T-helper 9 cell (primary cell): ENCODE measurements at regions not wholly inside any gene's neighbourhood (a gene's known extent, or its start where the extent isn't known, plus 50 kb on each side); places are given as distances from the start of the nearest gene placed in this dataset.

Source experiments
- DNase-seq: peaks from one replicate; pipeline ENCODE4 v3.0.0-alpha.2; 2020

DNA sequence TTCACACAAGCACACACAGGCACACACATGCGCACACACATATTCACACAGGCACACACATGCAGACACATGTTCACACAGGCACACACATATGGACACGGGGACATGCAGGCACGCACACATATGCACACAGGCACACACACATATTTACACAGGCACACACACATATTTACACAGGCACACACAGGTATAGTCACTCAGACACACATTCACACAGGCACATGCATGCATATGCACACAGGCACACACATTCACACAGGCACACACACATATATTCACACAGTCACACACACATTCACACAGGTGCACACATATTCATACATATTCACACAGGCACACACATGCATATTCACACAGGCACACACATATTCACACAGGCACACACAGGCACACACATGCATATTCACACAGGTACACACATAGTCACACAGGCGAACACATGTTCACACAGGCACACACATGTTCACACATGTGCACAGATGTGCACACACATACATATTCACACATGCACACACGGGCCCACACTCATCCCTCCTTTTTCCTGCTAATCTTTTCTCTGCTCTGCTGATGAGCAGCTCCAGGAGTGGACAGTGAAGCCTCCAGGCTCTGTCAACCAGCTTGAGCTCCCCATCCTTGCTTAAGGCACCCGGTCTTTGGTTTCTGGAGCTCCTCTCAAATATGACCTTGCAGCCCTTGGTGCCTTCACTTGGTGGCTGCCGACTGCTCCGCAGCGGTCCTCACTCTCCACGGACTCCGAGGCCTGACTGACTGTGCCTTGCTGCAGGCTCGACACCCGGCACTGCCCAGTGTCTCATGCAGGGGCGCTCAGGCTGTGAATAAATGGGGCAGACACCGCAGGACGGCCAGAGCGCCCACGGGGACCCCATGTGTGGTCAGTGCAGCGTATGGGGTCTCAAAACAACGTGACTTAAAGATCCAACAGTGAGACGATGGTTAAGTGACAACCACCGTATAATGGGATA lies 581.2 kb upstream of the MGMT start:
- DNase-seq: no peak

DNA sequence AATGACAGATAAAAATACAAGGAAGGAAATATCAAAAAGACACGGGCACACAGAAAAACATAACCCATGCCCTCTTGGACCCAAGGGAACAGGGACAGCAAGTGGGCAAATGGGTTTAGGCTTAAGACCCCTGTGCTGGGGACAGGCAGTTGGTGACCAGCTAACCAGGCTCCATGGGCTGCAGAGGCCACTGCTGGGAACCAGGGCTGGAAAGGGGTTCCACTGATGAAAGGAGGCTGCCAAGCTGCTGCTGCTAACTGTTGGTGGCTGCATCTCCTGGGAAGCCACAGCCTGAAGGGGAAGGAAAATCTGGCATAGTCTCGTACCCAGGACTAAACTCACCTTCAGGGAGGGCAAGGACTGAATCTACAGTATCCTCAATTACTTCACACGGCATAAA lies 579.2 kb upstream of the MGMT start:
- no peak for DNase-seq

DNA sequence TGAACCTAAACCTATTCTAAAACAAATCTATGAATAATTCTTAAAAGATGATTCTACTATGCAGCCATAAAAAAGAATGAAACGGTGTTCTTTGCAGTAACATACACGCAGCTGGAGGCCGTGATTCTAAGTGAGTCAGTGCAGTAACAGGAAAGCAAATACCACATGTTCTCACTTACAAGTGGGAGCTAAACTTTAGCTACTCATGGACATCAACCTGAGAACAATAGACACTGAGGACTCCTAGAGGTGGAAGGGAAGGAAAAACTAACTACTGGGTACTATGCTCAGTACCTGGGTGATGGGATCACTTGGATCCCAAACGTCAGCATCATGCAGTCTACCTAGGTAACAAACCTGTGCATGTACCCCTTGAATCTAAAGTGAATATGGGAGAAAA lies 575.0 kb upstream of the MGMT start:
- no peak for DNase-seq

DNA sequence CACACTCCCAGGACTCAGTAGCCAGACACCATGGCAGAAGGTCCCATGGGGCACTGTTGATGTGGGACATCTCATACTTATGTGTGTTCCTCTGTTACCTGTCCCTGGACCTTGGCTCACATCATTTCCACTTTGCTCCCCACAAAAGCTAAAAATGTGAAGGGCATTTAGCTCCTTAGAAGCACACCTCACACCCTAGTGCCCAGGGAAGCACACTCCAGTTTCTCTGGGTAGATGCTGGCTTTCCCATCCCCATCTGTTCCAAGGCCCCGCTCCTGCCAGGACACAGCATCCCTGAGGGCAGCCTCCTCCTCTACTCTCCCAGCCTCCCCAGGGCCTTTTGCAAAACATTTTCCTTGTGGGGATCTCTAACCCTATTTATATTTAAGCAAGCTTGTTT lies 572.4 kb upstream of the MGMT start:
- DNase-seq: no peak

DNA sequence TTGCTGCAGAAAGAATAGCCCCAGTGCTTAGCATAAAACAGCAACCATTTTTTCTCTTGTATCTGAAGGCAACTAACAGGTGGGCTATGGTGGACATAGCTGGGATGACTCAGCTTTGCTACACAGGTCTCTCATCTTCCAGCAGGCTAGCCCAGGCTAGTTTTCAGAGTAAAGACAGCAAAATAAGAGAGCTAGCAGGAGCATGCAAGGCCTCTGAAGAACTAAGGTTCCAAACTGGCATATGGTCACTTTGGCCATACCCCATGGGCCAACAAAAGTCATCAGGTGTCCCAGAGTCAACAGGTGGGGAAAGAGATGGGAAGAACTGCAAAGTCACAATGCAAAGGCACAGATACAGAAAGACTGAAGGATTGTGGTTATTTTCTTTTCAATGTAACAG lies 571.6 kb upstream of the MGMT start:
- DNase-seq: no peak

DNA sequence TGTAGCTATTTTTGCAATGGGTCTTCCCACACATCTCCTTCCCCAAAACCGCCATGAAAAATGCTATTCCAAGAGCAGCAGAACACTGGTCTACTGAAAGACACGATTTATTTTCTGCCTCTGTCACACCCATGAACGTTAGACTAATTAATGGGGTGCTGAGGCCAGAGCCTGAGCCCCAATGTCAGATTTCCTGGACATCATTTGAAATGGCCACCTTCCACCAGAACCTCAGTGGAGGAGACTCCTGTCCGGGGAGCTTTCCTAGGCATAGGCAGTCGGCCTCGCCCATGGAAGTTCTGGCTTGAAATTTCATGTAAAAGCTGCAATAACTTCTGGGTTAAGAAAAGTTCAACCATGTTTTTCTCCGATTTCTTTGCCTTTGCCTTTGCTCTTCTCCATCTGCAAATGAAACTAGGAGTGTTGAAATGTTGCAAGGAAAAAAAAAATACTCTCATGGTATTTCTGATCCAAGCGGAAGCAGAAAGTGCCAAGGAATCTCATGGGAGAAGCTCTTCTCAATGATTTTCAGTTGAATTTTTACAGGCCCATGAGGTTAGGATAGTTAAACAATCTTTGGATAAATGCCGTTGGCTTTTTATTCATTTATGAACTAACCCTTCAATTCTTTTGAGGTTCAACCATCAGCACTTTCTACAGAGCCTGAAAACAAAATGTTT lies 570.8 kb upstream of the MGMT start:
- no peak for DNase-seq

DNA sequence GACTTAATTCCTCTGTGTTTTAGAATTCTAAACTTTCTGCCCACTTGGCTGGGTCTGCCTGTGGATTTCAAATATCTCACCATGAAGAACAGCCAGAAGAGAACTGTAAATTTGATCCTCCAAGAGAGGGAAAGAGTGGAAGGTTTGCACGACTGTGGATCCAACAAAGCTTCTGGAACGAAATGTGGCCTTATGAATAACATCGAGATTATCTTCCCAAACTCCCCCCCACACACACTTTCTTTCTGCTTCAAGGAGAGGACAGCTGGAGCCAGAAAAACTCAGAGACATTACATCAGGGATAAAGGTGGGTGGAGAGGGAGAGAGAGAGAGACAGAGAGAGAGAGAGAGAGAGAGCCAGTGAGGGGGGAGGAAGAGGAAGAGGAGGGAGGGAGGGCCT lies 570.1 kb upstream of the MGMT start:
- DNase-seq: no peak

DNA sequence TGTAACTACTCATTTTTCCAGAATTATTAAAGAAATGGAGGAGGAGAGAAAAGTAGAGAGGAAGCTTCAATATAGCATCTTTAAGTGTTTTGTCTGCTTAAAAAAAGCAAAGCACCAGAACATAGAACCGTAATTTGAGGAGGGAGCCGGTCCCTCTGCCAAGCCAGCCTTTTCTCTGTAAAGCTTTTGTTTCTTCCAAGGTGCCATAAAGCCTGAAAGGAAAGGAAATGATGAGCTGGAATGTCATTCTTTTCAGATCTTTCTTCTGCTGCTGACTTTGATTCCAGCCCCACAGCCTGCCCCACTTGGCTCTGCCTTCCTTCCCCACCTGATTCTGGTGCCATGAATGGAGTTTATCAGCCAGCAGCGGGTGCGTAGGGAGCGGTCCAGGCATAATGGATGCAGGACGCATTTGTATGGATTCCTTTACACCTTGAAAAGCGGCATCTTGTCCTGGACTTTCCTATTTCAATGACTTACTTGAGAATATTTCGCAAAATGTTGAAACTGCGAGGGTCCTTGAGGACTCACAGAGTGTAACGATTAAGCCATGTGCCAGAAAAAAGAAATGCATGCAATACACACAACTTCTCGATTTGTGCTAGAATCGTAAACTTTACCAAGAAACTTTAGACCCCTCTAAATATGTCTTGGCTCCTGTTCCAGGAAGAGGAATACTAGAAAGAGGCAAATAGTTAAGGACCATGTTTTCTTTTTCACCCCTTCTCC lies 569.5 kb upstream of the MGMT start:
- DNase-seq: no peak

DNA sequence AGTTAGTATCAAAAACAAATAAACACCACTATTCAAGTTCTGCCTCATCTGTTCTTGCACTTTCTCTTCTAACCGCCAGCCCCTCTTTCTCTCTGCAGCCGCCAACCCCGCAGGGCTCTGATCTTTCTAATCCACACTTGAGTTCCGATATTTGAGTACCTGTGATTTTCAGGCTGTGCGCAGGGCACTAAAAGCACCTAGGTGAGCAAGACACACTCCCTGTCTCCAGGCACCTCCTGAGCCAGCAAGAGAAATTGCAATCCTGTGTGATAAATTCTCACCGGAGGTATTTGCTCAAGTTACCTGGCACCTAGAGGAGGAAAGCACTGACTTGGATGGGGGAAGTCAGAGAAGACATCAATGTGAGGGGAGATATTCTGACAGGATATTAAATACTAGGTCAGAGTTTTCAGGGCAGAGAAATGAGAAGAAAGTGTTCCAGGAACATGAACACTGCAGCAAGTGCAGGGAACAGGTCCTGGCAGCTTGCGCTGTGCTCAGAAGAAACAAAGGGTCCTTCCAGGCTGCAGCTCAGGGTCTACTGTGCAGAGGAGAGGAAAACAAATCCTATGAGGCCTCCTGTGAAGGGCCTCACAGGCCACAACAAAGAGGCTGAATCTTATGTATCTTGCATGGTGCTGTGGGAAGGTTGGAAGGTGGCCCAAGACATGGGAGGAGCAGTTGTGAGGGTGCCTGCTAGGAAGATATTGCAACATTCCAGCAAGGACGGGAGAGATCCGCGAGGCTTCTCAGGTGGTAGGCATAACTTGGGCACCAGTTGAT lies 568.7 kb upstream of the MGMT start:
- DNase-seq: no peak

DNA sequence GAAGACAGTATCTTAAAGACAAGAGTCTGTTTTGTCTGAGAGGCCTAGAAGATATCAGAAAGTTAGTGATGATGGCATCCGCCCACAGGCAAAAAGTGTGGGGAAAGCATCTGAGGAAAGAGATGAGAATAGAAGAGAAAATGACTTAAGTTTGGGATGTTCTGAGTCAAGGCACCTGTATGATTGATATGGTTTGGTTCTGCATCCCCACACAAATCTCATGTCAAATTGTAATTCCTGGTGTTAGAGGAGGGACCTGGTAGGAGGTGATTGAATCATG lies 568.2 kb upstream of the MGMT start:
- no peak for DNase-seq

DNA sequence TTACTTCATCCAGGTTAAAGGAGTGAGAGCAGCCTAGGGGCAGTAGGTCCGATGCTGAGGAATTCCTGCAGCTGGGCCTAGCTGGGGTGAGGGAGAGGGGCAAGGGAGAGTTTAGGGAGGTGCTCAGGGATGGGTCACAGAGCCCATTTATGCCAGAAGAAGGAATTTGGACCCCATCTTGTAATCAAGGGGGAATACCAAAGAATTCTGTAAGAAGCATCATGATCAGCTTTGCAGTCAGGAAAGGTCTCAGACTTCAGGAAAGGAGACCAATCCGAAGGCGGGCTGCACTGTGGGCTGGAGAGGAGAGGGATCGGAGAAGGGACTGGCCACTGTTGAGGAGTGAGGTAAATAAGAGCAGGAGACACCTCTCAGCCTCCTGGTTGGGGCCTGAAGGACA lies 566.6 kb upstream of the MGMT start:
- DNase-seq: no peak

DNA sequence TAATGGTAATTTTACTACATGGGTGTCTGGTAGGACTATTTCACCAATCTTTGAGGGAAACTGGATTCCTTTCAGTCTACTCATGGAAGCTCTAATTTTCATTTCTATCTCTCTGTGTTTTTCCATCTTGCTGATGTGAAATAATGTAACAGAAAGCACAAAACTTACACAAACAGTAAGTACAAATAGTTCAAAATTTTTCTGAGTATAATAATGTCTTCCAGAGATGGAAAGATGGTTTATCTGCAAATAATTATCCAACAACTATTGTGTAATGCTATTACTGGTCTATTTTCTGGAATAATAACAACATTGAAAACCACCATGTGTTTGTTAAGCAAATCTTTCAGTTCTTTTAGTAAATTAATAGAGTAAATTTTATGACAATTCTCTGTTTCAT lies 565.8 kb upstream of the MGMT start:
- no peak for DNase-seq

DNA sequence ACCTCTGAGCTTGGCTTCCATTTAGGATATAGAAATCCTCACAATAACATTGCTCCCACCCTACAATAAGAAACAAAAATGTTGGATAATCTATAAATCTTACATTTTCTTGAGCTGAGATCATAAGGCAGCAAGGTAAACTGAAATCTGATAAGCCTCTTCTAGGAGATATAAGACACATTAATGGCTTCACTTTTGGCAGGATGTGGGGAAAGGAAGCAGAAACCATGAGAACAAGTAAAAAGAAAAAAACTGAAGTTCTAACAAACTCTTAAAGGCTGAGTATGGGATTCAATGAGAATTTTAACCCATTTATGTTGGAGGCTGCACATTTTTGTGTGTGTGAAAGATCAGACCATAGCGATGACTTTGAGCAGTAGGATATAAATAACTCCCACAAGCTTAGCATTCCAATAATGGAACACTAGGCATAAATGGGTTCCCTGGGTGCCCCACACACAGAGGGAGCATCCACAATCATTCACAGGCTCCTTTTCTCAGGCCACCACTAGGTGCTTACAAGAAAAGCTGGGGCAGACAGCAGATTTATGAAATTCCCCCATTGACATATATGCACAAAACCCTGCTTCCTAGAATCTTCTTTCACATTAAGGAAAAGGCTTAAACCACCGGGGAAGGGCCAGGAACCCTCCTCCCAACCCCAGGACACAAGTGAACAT lies 564.9 kb upstream of the MGMT start:
- DNase-seq: no peak

DNA sequence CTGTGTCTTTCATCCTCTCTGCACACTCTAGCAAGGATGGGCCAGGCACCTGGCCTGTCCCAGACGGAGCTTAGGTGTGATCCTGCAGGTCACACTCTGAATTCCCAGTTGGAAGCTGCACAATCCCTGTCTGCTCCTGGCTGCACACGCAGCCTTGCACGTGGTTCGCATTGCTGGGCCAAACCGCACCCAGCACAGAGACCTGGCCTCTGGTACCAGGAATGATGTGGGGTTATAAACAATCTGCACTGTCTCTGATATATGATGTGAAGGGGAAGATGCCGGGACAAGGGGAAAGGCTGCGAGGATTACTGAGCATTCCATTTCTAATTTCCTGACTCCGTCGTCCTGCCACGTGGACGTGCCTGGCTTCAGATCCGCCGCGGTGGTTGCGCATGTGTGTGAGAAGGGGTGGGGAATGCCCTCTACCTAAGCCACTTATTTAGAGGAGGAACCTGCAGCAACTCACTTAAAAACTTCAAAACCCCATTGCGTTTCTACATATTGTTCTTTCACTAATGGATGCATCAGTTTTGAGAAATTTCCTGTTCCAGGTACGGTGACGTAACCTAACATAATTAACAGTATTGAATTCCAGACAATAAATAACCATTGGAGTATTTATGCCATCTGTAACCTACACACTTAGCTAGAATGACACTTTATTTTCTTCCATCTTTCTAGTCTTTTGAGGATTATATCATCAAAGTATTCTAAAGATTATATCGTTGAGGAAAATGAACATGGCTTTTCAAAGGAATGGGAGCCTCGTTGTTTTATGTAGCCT lies 559.7 kb upstream of the MGMT start:
- DNase-seq: no peak

DNA sequence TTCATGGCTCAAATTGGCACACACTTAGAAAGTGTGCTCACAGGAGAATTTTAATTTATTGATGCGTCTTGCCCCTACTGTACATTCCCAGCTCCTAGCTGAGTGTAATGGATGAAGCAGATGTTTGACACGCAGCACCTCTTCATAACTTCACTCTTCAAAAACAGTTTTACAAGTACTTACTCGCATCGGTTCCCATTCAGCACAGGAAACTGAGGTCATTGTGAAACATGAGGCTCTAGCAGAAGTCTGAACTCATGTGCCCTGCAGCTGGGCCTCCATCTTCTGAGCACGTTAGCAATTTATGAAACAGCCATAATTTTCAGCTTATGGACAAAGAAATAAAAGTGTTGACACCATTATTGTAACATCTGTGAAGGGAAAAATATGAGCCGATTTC lies 558.9 kb upstream of the MGMT start:
- no peak for DNase-seq

DNA sequence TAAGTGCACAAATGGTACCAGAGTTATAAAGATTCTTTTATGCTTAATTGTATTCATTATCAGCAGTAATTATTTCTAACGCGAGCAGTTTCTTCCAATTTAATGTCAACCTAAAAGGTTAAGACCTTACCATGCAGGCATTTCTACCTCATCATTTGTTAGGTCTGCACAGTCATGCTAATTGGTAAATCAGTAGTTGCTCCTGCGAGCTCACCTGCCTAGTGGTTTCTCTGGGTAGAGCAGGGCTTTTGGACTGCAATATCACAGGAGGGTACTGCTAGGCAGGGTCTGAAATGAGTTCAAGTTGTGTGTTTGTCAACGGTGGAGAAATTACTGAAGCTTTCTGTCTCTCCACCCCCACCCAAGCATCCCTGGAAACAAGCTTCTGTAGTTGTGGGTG lies 558.5 kb upstream of the MGMT start:
- DNase-seq: no peak

DNA sequence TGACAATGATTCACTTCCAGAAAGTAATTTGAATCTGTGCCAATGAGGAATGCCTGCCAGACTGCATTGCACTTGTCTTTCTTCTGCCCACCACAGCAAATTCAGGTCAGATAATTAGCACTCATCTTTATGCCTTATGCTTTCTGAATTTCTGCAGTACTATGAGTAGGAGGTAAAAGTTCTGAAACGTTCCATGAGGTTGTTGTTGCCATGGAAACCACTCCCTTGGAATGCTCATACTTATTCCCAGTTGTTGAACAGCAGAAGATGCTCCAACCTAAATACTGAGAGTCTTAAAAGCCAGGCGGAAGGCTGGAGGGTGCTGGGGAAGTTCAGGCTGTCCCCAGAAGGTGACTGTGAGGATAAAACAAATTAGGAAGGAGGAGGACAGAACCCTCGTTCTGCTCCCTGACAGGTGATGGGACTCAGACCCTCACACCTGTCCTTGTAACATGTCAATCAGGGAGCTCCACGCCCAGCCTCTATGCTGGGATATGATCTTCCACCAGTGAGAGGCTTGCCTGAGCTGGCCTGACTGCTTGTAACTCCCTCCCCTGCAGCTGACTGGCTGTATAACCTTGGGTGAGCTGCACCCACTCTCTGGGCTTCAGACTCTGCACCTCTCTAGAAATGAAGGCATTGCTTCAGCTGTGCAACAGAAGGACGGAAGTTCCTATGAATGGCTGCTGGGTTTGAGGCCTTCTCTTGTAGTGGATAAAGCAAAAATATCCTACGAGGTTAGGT lies 554.3 kb upstream of the MGMT start:
- DNase-seq: no peak

DNA sequence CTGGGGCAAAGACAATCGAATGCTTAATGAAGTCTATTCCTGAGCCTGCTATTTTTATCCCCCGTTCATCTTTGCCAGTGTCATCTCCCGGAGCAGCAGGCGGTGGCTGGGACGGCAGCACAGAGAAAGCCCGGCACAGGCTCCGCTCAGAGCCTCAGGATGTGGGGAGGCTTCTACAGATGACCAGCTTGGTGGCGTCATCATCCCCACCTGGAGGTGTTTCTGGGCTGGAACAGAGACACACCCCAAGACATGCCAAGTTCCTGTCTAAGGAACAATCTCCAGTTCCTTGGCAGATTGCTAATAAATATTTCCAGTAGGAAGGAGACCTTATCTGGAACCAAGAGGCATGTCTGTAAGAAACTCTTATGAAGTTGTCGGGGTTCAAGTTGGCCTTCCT lies 552.4 kb upstream of the MGMT start:
- DNase-seq: no peak

DNA sequence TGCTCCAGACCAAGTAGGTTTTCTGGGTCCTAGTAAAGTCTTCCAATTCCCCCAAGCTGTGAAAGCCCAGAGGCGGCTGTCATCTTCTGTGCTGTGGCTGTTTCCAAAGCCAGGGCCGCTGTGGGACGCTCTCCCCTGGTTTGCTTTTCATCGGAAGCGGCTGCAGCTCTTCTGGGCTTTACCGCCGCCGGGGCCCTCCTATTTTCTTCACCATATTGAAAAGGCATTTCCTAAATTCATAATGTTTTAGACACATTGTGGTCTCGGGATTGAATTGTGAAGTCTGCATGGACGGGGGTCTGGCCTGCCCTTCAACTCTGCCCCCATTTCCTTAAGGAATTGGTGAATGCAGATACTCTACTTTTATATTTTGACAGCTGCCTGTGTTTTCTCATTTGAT lies 551.4 kb upstream of the MGMT start:
- DNase-seq: no peak

DNA sequence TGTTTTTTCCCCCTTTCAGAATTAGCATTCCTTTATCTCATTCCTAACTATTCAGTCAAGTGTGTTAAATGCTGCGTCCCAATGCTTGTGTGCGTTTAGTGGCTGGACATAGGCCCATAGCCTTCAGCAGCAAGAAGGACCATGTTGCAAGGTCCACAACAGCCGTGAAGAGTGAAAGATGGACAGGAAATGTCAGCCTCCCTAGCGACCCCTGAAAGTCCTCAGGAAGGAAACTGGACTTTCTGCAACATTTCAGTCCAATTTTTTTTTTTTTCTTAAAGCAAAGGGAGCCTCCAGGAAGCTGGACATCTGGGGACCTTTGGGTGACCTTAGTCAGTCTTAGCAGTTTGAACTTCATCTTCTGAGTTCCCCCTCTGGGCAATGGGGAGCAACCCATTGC lies 550.7 kb upstream of the MGMT start:
- DNase-seq: no peak
